ENCODE measurements at regions not wholly inside any gene's neighbourhood (a gene's known extent, or its start where the extent isn't known, plus 50 kb on each side); places are given as distances from the start of the nearest gene placed in this dataset. TPM values are rescaled to one million over a fixed set of nuclear protein-coding genes. Genes with fewer than 3 reads are reported as not detected.

DNA sequence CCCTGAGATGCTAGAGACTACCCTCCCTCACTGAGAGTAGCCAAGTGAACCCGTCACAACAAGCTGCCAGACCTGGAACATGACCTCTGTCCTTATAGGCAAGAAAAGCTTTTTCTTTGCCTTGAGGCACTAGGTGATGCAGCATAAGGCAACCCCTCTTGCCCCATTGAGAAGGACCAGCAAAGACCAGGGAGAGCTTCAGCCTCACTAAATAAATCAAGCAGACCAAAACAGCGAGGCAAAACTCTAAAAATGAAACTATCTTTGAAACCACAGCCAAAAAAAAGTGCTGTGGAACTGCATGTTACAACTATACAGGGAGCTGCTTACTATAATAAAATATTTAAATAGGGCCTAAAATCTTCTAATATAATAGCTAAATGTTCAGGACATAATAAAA lies 62.6 kb upstream of the FAM83B start:
- no peaks in the 10 kb centered on the region for H3K27me3 ChIP-seq
- no peak overlapping the region for H3K4me3 ChIP-seq
- ATAC-seq: no peak
- 78 to 92% methylated on average over 2 of the region's 2 CpGs for WGBS, 2 donors
- DNase-seq: no peak
- no peaks in the 10 kb centered on the region for H3K4me1 ChIP-seq
- H3K36me3 ChIP-seq (replicated peaks in 1 of 2; ENCODE audit: insufficient read depth in 1 of 2, low read depth in 2 of 2): no peaks in the 10 kb centered on the region
- no peak for TF ChIP-seq POLR2A (IDR thresholded peaks at IDR 0.05)
- TF ChIP-seq, protein P1, sequence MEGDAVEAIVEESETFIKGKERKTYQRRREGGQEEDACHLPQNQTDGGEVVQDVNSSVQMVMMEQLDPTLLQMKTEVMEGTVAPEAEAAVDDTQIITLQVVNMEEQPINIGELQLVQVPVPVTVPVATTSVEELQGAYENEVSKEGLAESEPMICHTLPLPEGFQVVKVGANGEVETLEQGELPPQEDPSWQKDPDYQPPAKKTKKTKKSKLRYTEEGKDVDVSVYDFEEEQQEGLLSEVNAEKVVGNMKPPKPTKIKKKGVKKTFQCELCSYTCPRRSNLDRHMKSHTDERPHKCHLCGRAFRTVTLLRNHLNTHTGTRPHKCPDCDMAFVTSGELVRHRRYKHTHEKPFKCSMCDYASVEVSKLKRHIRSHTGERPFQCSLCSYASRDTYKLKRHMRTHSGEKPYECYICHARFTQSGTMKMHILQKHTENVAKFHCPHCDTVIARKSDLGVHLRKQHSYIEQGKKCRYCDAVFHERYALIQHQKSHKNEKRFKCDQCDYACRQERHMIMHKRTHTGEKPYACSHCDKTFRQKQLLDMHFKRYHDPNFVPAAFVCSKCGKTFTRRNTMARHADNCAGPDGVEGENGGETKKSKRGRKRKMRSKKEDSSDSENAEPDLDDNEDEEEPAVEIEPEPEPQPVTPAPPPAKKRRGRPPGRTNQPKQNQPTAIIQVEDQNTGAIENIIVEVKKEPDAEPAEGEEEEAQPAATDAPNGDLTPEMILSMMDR (IDR thresholded peaks at IDR 0.05): no peak
- H3K27ac ChIP-seq: no peak overlapping the region
- H3K9me3 ChIP-seq: no peaks in the 10 kb centered on the region
- intact Hi-C loops (cut with DNase I): no loop called here

DNA sequence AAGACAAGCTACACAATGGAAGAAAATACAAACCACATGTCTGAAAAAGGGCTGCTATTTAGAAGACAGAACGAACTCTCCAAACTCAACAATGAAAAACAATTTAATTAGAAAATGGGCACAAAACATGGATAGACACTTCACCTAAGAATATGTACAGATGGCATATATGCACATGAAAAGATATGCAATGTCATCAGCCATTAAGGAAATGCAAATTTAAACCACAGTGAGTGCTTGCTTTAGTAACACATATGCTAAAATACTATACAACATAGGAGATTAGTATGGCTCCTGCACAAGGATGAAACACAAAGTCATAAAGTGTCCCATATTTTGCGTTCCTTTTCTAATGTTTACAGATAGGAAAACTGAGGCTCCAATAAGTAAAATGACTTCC lies 60.4 kb upstream of the FAM83B start:
- no peak for TF ChIP-seq POLR2A (IDR thresholded peaks at IDR 0.05)
- TF ChIP-seq, protein P1 (IDR thresholded peaks at IDR 0.05): no peak
- 87 to 90% methylated on average over 2 of the region's 2 CpGs for WGBS, 2 donors
- H3K4me1 ChIP-seq: no peaks in the 10 kb centered on the region

DNA sequence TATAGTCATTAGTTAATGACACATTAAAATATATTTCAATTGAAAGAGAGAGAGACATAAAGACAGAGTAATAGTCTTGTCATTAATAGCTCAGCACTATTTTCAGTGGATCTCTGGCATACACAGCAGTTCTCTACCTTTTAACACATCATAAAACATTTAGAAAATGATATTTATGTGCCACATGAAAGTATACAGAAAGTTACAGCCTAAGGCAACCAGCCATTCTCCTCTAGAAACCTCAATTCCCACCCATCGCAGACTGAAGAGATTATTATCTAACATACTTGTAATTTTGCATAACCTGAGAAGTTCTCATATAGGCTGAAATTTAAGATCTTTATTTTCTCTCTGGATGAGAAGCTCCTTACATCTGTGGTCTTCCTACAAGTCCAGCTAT lies 58.7 kb upstream of the FAM83B start:
- Histone ChIP-seq H3K36me3 (replicated peaks in 1 of 2; ENCODE audit: insufficient read depth in 1 of 2, low read depth in 2 of 2) (no peaks in the 10 kb centered on the region), H3K4me3 (no peak overlapping the region), H3K4me1 (no peaks in the 10 kb centered on the region), H3K9me3 (no peaks in the 10 kb centered on the region), H3K27me3 (no peaks in the 10 kb centered on the region), H3K27ac (no peak overlapping the region)
- intact Hi-C loops (cut with DNase I): no loop called here
- TF ChIP-seq POLR2A (IDR thresholded peaks at IDR 0.05): no peak
- TF ChIP-seq, protein P1 (IDR thresholded peaks at IDR 0.05): no peak
- whole genome bisulfite sequencing, 2 donors: 81 to 91% methylated on average over 1 of the region's 1 CpG
- ATAC-seq (no peak), DNase-seq (no peak)

More for the DNA sequence above, 60.4 kb upstream of the FAM83B start:
- Histone ChIP-seq H3K36me3 (replicated peaks in 1 of 2; ENCODE audit: insufficient read depth in 1 of 2, low read depth in 2 of 2) (no peaks in the 10 kb centered on the region), H3K27me3 (no peaks in the 10 kb centered on the region), H3K27ac (no peak overlapping the region), H3K9me3 (no peaks in the 10 kb centered on the region), H3K4me3 (no peak overlapping the region)
- DNase-seq (no peak), ATAC-seq (no peak)
- intact Hi-C loops (cut with DNase I): no loop called here

Small RNA genes in the stretch of these regions (small RNA-seq; reads per million reads assigned to genes)
- gene RNU6-1023P: not detected

Data from body of pancreas (tissue), 4 donors.